ENCODE measurements at regions not wholly inside any gene's neighbourhood (a gene's known extent, or its start where the extent isn't known, plus 50 kb on each side); places are given as distances from the start of the nearest gene placed in this dataset.

DNA sequence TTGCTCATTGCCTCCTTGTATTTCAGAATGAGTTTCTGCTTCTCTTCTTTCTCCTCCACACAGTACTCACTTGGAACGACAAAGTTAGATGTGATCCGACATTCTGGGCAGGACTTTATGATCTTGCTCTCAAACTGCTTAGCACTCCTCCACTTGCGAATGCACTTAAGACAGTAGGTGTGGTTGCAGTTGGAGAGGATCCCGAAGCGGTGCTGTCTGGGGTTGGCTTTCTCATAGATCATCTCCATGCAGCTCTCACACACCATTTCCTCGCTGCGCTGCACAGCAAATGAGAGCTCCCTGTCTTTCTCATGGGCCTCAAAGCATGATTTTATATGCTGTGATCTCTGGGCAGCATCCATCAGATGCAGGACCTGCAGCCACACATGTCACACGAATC lies 245.7 kb downstream of the C12orf50 start:
- H3K4me1 ChIP-seq (ENCODE audit: control insufficient read depth, extremely low read depth, insufficient read depth, low read length) = no peaks in the 10 kb centered on the region
- H3K79me2 ChIP-seq (ENCODE audit: control insufficient read depth, insufficient read depth, low read length) = no peaks in the 10 kb centered on the region
- H3K9me3 ChIP-seq (replicated peaks; ENCODE audit: control insufficient read depth, insufficient read depth, low read length) = no peaks in the 10 kb centered on the region
- H3K9ac ChIP-seq (replicated peaks; ENCODE audit: extremely low read depth, insufficient read depth, low read length) = no peak overlapping the region
- H2AFZ ChIP-seq (ENCODE audit: low read depth, low read length) = no peak overlapping the region
- no peaks in the 10 kb centered on the region for H3K27me3 ChIP-seq (ENCODE audit: control insufficient read depth in 2 of 2, insufficient read depth in 2 of 2, low read length in 2 of 2)
- TF ChIP-seq MYC (IDR thresholded peaks at IDR 0.05; ENCODE audit: low read depth, low read length) (no peak), POLR2AphosphoS5 (IDR thresholded peaks at IDR 0.05; ENCODE audit: insufficient read depth, low read depth, low read length) (no peak), FOS (IDR thresholded peaks at IDR 0.05; ENCODE audit: borderline replicate concordance, insufficient read depth, low read length) (no peak), EZH2 (IDR thresholded peaks at IDR 0.05; ENCODE audit: borderline replicate concordance, low read depth, low read length, severe bottlenecking) (no peak), JUN (IDR thresholded peaks at IDR 0.05; ENCODE audit: borderline replicate concordance, insufficient read depth, insufficient read length, low read depth) (no peak), GATA2 (IDR thresholded peaks at IDR 0.05; ENCODE audit: insufficient read depth, insufficient read length, low read depth, low read length) (no peak), POLR2A (IDR thresholded peaks at IDR 0.05; ENCODE audit: low read depth, low read length) (no peak)
- TF ChIP-seq, protein P1, sequence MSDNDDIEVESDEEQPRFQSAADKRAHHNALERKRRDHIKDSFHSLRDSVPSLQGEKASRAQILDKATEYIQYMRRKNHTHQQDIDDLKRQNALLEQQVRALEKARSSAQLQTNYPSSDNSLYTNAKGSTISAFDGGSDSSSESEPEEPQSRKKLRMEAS (IDR thresholded peaks at IDR 0.05; ENCODE audit: insufficient read depth, insufficient read length) = no peak
- TF ChIP-seq, protein P2, sequence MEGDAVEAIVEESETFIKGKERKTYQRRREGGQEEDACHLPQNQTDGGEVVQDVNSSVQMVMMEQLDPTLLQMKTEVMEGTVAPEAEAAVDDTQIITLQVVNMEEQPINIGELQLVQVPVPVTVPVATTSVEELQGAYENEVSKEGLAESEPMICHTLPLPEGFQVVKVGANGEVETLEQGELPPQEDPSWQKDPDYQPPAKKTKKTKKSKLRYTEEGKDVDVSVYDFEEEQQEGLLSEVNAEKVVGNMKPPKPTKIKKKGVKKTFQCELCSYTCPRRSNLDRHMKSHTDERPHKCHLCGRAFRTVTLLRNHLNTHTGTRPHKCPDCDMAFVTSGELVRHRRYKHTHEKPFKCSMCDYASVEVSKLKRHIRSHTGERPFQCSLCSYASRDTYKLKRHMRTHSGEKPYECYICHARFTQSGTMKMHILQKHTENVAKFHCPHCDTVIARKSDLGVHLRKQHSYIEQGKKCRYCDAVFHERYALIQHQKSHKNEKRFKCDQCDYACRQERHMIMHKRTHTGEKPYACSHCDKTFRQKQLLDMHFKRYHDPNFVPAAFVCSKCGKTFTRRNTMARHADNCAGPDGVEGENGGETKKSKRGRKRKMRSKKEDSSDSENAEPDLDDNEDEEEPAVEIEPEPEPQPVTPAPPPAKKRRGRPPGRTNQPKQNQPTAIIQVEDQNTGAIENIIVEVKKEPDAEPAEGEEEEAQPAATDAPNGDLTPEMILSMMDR (IDR thresholded peaks at IDR 0.05; ENCODE audit: extremely low read depth in 1 of 2, insufficient read depth in 1 of 2, low read depth in 1 of 2, low read length in 2 of 2) = no peak
- dilution Hi-C loops (cut with MboI; ENCODE audit: extremely low pct_ligation_motif_present, low sequenced_read_pairs) = no loop called here
- H4K20me1 ChIP-seq (replicated peaks; ENCODE audit: control insufficient read depth, extremely low read depth, insufficient read depth, low read length) = no peaks in the 10 kb centered on the region
- no TSS peak for BruUV-seq (replicated peaks)
- FAIRE-seq (no peak), DNase-seq (ENCODE audit: low read depth, low spot score) (no peak)
- H3K27ac ChIP-seq (ENCODE audit: insufficient read depth, low read depth, low read length) = no peak overlapping the region
- H3K4me3 ChIP-seq (replicated peaks in 1 of 3; ENCODE audit: insufficient read depth in 1 of 3, low read depth in 1 of 3, low read length in 3 of 3) = no peak overlapping the region
- ChIA-PET POLR2A (no interaction called here), CTCF (no interaction called here)
- intact Hi-C loops (cut with micrococcal nuclease) = no loop called here
- H3K4me2 ChIP-seq (ENCODE audit: insufficient read depth, low read length) = no peak overlapping the region
- H3K9me1 ChIP-seq (replicated peaks; ENCODE audit: control insufficient read depth, extremely low read depth, insufficient read depth, low read length) = no peaks in the 10 kb centered on the region
- H3K36me3 ChIP-seq (ENCODE audit: control insufficient read depth in 2 of 2, extremely low read depth in 1 of 2, insufficient read depth in 2 of 2, low read length in 2 of 2) = no peaks in the 10 kb centered on the region

Measured in endothelial cell of umbilical vein (primary cell).